ENCODE measurements at regions not wholly inside any gene's neighbourhood (a gene's known extent, or its start where the extent isn't known, plus 50 kb on each side); places are given as distances from the start of the nearest gene placed in this dataset.

DNA sequence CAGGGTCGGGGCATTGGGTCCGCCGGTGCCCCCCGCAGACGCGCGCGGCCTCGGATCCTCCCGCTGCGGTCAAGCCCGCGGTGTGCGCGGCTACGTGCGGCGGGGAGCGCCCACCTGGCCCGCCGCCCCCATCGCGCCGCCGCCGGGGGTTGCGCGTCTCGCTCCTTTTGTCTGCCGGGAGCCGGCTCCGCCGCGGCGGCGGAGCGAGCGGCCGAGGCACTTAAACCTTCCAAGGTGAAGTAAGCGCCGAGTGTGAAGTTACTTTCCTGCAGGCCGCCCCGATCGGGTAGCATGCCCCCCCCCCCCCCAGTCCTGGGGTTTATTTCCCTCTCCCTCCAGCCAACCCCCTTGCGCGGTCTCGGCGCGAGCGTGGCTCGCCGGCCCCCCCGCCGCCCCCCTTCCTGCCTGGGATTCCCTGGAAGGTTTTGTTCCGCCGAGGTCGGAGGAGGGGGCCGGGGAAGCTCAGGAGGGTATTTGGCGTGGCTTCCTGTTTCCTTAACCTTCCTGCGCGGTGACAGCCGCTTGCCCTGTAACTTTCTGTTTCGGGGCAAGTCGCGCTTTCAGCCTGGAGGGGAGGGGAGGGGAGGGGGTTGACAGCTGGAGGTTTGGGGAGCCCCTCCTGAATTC is 56.6 kb upstream of the GSE1 start (continued):
- TF ChIP-seq CENPBD1 (CRISPR knock-in tag; IDR thresholded peaks at IDR 0.05; ENCODE audit: borderline replicate concordance, low read depth) (no peak), TSC22D2 (CRISPR knock-in tag; IDR thresholded peaks at IDR 0.05; ENCODE audit: borderline replicate concordance) (no peak), NR2F2 (IDR thresholded peaks at IDR 0.05; ENCODE audit: borderline replicate concordance, low read depth) (no peak), NCOR1 (IDR thresholded peaks at IDR 0.05; ENCODE audit: borderline replicate concordance, low read length) (0 out of 2 replicates have a peak, but pooled peaks have one; percentile 2), ZNF224 (CRISPR knock-in tag; IDR thresholded peaks at IDR 0.05) (no peak), ARID2 (CRISPR knock-in tag; IDR thresholded peaks at IDR 0.05; ENCODE audit: borderline replicate concordance) (no peak)

GRCh38 chr16:85557083-85557970 is 55.8 kb upstream of the GSE1 start:
- CTCF ChIA-PET (ENCODE audit: low intra/inter-chr PET ratio, low total read pairs) = interaction anchor here (0.6 to 2.1 kb wide), 4 partner anchors 85 to 137 kb away, joined by 3 to 16 read pairs (median 4); no protein-coding TSS in a partner anchor
- no peaks in the 10 kb centered on the region for H3K9me3 ChIP-seq (ENCODE audit: low read length)
- peaks cover 60% of the 10 kb centered on the region for H3K79me2 ChIP-seq (ENCODE audit: insufficient read depth, low read length)
- H3K4me2 ChIP-seq (ENCODE audit: low read depth, low read length) = peak overlapping the region; percentile 96
- DNase-seq (ENCODE audit: low spot score) = peak; percentile 75
- ATAC-seq = peak; percentile 42
- FAIRE-seq = peak; percentile 77
- no peaks in the 10 kb centered on the region for H3K27me3 ChIP-seq (ENCODE audit: control insufficient read depth in 1 of 2, insufficient read depth in 2 of 2, low read length in 2 of 2)
- intact Hi-C loops (cut with micrococcal nuclease; ENCODE audit: unreplicated experiment) (loop anchor here (1.0 to 2.0 kb wide), 3 partner anchors 42 to 117 kb away; no protein-coding TSS in a partner anchor), in situ Hi-C loops (cut with HindIII; ENCODE audit: extremely low pct_ligation_motif_present, low pct_unique_long_range_greater_than_20kb) (loop anchor here (5.0 kb wide), 1 partner anchor 115 kb away; no protein-coding TSS in a partner anchor)
- no peak overlapping the region for H2AFZ ChIP-seq (ENCODE audit: low read length)
- no peaks in the 10 kb centered on the region for H3K36me3 ChIP-seq (replicated peaks in 1 of 2; ENCODE audit: control insufficient read depth in 1 of 2, insufficient read depth in 2 of 2, low read length in 2 of 2)
- peaks cover 67% of the 10 kb centered on the region for H3K4me1 ChIP-seq (ENCODE audit: insufficient read depth, low read length)
- peak overlapping the region; percentile 75 to 82 (median 78) for H3K4me3 ChIP-seq (replicated peaks in 1 of 3; ENCODE audit: insufficient read depth in 1 of 3, low read depth in 2 of 3, low read length in 3 of 3)
- peaks cover 32% of the 10 kb centered on the region; the same call in 1 of the 2 replicates for H4K20me1 ChIP-seq (ENCODE audit: insufficient read depth, low read length)
- POLR2A ChIA-PET = interaction anchor here (0.6 to 2.4 kb wide), 21 partner anchors 13 to 167 kb away, joined by 3 to 53 read pairs (median 8); partner anchors contain the start of gene GSE1
- H3K9ac ChIP-seq (ENCODE audit: insufficient read depth, low read depth, low read length) = peak overlapping the region; percentile 76
- peak overlapping the region; percentile 73 for H3K27ac ChIP-seq (ENCODE audit: extremely low read length, insufficient read depth, low read length)
- no TSS peak for BruUV-seq (replicated peaks)
- WGBS (ENCODE audit: low lambda C conversion rate) = under 1% methylated on average over 22 of the region's 22 CpGs
- TF ChIP-seq ZSCAN25 (CRISPR knock-in tag; IDR thresholded peaks at IDR 0.05) (peak; percentile 12; the same call in 1 of the 2 replicates), ZNF124 (CRISPR knock-in tag; IDR thresholded peaks at IDR 0.05) (no peak), ZNF362 (CRISPR knock-in tag; IDR thresholded peaks at IDR 0.05; ENCODE audit: borderline replicate concordance) (peak; percentile 86), ZMYM3 (CRISPR knock-in tag; IDR thresholded peaks at IDR 0.05) (no peak), NRL (CRISPR knock-in tag; IDR thresholded peaks at IDR 0.05; ENCODE audit: borderline replicate concordance) (0 out of 2 replicates have a peak, but pooled peaks have one; percentile 34), NONO (IDR thresholded peaks at IDR 0.05) (no peak), NONO (CRISPR knock-in tag; conservative IDR thresholded peaks at IDR 0.05) (peak; percentile 49; the same call in 1 of the 2 replicates), AKAP8 (CRISPR knock-in tag; IDR thresholded peaks at IDR 0.05) (no peak), TBX2 (CRISPR knock-in tag; IDR thresholded peaks at IDR 0.05; ENCODE audit: borderline replicate concordance) (no peak), NFATC3 (CRISPR knock-in tag; IDR thresholded peaks at IDR 0.05) (no peak), ZNF101 (CRISPR knock-in tag; IDR thresholded peaks at IDR 0.05; ENCODE audit: borderline replicate concordance, low read depth) (no peak), ZNF367 (CRISPR knock-in tag; IDR thresholded peaks at IDR 0.05; ENCODE audit: borderline replicate concordance) (no peak)
- TF ChIP-seq, protein P1, sequence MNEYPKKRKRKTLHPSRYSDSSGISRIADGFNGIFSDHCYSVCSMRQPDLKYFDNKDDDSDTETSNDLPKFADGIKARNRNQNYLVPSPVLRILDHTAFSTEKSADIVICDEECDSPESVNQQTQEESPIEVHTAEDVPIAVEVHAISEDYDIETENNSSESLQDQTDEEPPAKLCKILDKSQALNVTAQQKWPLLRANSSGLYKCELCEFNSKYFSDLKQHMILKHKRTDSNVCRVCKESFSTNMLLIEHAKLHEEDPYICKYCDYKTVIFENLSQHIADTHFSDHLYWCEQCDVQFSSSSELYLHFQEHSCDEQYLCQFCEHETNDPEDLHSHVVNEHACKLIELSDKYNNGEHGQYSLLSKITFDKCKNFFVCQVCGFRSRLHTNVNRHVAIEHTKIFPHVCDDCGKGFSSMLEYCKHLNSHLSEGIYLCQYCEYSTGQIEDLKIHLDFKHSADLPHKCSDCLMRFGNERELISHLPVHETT (CRISPR knock-in tag; conservative IDR thresholded peaks at IDR 0.05) = no peak
